Pancreas (tissue), 10 donors: ENCODE measurements at regions not wholly inside any gene's neighbourhood (a gene's known extent, or its start where the extent isn't known, plus 50 kb on each side); places are given as distances from the start of the nearest gene placed in this dataset.
"Not testable (repeated sequence)": the region's sequence is repeated elsewhere in the genome, so short reads cannot be mapped to it uniquely, and the experiment has no call there.

Source experiments
- ATAC-seq, 4 donors: fragments of 200-7000 bp; cut with Tn5 transposase; one replicate each; pipeline versions ENCODE4 v1.8.0 to v1.9.1; 2020; ENCODE audit warnings: mild to moderate bottlenecking in 4 of 4, moderate library complexity in 4 of 4
- DNase-seq, 6 donors: peaks; one replicate each; pipeline ENCODE4 v3.0.0-alpha.2; 2020
- FAIRE-seq: peaks from 2 replicates; lab custom pipeline; 2012; peaks lifted over from hg19 to GRCh38; lab: Jason Lieb, UNC
- H3K27ac ChIP-seq, 4 donors: fragments of 200-600 bp; sonication (generic); 1 replicate in 3 of 4; 2 replicates in 1 of 4; pipeline versions ENCODE4 v1.5.0 to v1.8.0; 2020
- H3K27me3 ChIP-seq, 4 donors: fragments of 200-600 bp; one replicate each; pipeline ENCODE4 v1.8.0; 2021
- H3K36me3 ChIP-seq, 3 donors: fragments of 200-600 bp; sonication (generic) in 1 of 3; one replicate each; pipeline versions ENCODE4 v1.5.0 to v1.8.0; 2020 to 2021
- H3K4me1 ChIP-seq, 3 donors: fragments of 200-600 bp; one replicate each; pipeline ENCODE4 v1.8.0; 2021
- H3K4me3 ChIP-seq, 4 donors: fragments of 200-600 bp; sonication (generic) in 2 of 4; one replicate each; pipeline versions ENCODE4 v1.5.0 to v1.8.0; 2020 to 2021
- H3K9me3 ChIP-seq, 4 donors: fragments of 200-600 bp; one replicate each; pipeline ENCODE4 v1.8.0; 2021
- CTCF ChIP-seq, 4 donors: fragments of 200-600 bp; sonication (generic) in 3 of 4; IDR thresholded peaks; one replicate each; pipeline versions ENCODE4 v1.5.0 to v1.8.0; 2021; ENCODE audit warnings: antibody characterized with exemption in 4 of 4
- WGBS, 2 donors: extraction: QIAGEN DNeasy Blood & Tissue Kit; methylation state at CpG; one replicate each; pipeline ENCODE4 v1.1.7; 2013; 5-methylcytosine and 5-hydroxymethylcytosine counted together
- intact Hi-C, 3 donors: fragments of 100-400 bp; cut with DNase I; formaldehyde crosslinking; loops; one replicate each; pipeline versions ENCODE4 v1.11.1 to v1.14.2; 2022
- donor health status: healthy with polysubstance abuse.
- donor health status: DM: no; HTN: no; CAD: no; lungs with moderate emphysema.
- donor health status: DM: no; HTN: no; CAD: no.
- donor health status: control.
- donor health status: control.
- donor health status: Bipolar disorder and iron deficiency.
- donor health status: DM: yes; HTN: yes; CAD: no.
- donor health status: DM: no; HTN: no; CAD: no.
- donor health status: DM: no; HTN: no; CAD: no.
- donor health status: DM: yes; HTN: yes; CAD: no.

- Histone ChIP-seq H3K4me3 (no peak overlapping the region), H3K4me1 (no peaks in the 10 kb centered on the region), H3K27me3 (no peaks in the 10 kb centered on the region), H3K9me3 (no peaks in the 10 kb centered on the region), H3K36me3 (no peaks in the 10 kb centered on the region), H3K27ac (no peak overlapping the region)
- DNase-seq (no peak), ATAC-seq (no peak), FAIRE-seq (no peak)
- intact Hi-C loops = no loop called here
- 61 to 76% methylated on average over 2 of the region's 2 CpGs for WGBS, 2 donors
- no peak for TF ChIP-seq CTCF (IDR thresholded peaks at IDR 0.05)
These were observed 230.2 kb downstream of the ZNF621 start for GRCh38 chr3:40754994-40755393.

GRCh38 chr3:40756500-40756899 lies 231.7 kb downstream of the ZNF621 start:
- DNase-seq (no peak), FAIRE-seq (no peak)

GRCh38 chr3:40762771-40763170 lies 238.0 kb downstream of the ZNF621 start:
- DNase-seq, H3K27ac ChIP-seq, H3K36me3 ChIP-seq, intact Hi-C loops, FAIRE-seq, H3K9me3 ChIP-seq, H3K4me3 ChIP-seq, ATAC-seq, H3K27me3 ChIP-seq, H3K4me1 ChIP-seq: not testable (repeated sequence)
- 80 to 86% methylated on average over 1 of the region's 1 CpG for WGBS, 2 donors

More at GRCh38 chr3:40756500-40756899, 231.7 kb downstream of the ZNF621 start:
- TF ChIP-seq CTCF (IDR thresholded peaks at IDR 0.05) = no peak
- no peaks in the 10 kb centered on the region for H3K9me3 ChIP-seq
- 68 to 91% methylated on average over 1 of the region's 1 CpG for WGBS, 2 donors
- intact Hi-C loops = no loop called here
- H3K4me1 ChIP-seq = no peaks in the 10 kb centered on the region
- ATAC-seq = no peak
- no peaks in the 10 kb centered on the region for H3K27me3 ChIP-seq
- no peak overlapping the region for H3K27ac ChIP-seq
- no peak overlapping the region for H3K4me3 ChIP-seq
- H3K36me3 ChIP-seq = no peaks in the 10 kb centered on the region

- no peaks in the 10 kb centered on the region for H3K9me3 ChIP-seq
- H3K27me3 ChIP-seq = no peaks in the 10 kb centered on the region
- DNase-seq = no peak
- intact Hi-C loops = no loop called here
- no peak for ATAC-seq
- no peak overlapping the region for H3K4me3 ChIP-seq
- H3K36me3 ChIP-seq = no peaks in the 10 kb centered on the region
- H3K4me1 ChIP-seq = no peaks in the 10 kb centered on the region
- WGBS, 2 donors = 75 to 84% methylated on average over 4 of the region's 4 CpGs
- TF ChIP-seq CTCF (IDR thresholded peaks at IDR 0.05) = no peak
- H3K27ac ChIP-seq = no peak overlapping the region
- FAIRE-seq = no peak
These were observed 239.0 kb downstream of the ZNF621 start for GRCh38 chr3:40763807-40764206.

- peak in 1 of 4 donors; percentile 42 for ATAC-seq
- FAIRE-seq = no peak
- 38 to 40% methylated on average over 2 of the region's 2 CpGs for WGBS, 2 donors
- Histone ChIP-seq H3K36me3 (no peaks in the 10 kb centered on the region), H3K4me3 (no peak overlapping the region), H3K27ac (no peak overlapping the region), H3K27me3 (no peaks in the 10 kb centered on the region), H3K4me1 (no peaks in the 10 kb centered on the region), H3K9me3 (no peaks in the 10 kb centered on the region)
- intact Hi-C loops = no loop called here
- TF ChIP-seq CTCF (IDR thresholded peaks at IDR 0.05) = no peak
- no peak for DNase-seq
These were observed 240.0 kb downstream of the ZNF621 start for GRCh38 chr3:40764747-40765146.
